GM23338 (cell line): ENCODE measurements at regions not wholly inside any gene's neighbourhood (a gene's known extent, or its start where the extent isn't known, plus 50 kb on each side); places are given as distances from the start of the nearest gene placed in this dataset.

ENCODE experiments used
- ATAC-seq: fragments of 200-7000 bp; cut with Tn5 transposase; 3 replicates; pipeline ENCODE4 v1.9.1; 2020
- DNase-seq: peaks from one replicate; pipeline ENCODE4 v3.0.0-alpha.2; 2015; ENCODE audit warnings: low spot score
- H2AFZ ChIP-seq: fragments of 200-600 bp; sonication (generic); 2 replicates; pipeline ENCODE4 v1.8.0; 2016; ENCODE audit warnings: antibody characterized with exemption, mild to moderate bottlenecking, moderate library complexity
- H3F3A ChIP-seq: fragments of 200-600 bp; sonication (generic); replicated peaks from 2 replicates; pipeline ENCODE4 v1.8.0; 2017; ENCODE audit warnings: antibody characterized with exemption, mixed run types, low read depth
- H3K27ac ChIP-seq: fragments of 200-600 bp; sonication (generic); 2 replicates; pipeline ENCODE4 v1.6.1; 2016; ENCODE audit warnings: low read depth
- H3K27me3 ChIP-seq: fragments of 200-600 bp; sonication (generic); 2 replicates; pipeline ENCODE4 v1.8.0; 2016; ENCODE audit warnings: mild to moderate bottlenecking, mixed run types, moderate library complexity; ENCODE audit not compliant: insufficient read depth
- H3K36me3 ChIP-seq: fragments of 200-600 bp; sonication (generic); 2 replicates; pipeline ENCODE4 v1.8.0; 2016; ENCODE audit warnings: mild to moderate bottlenecking; ENCODE audit not compliant: insufficient read depth
- H3K4me1 ChIP-seq: fragments of 200-600 bp; sonication (generic); 2 replicates; pipeline ENCODE4 v1.8.0; 2016; ENCODE audit warnings: mild to moderate bottlenecking, moderate library complexity; ENCODE audit not compliant: insufficient read depth
- H3K4me2 ChIP-seq: fragments of 200-600 bp; sonication (generic); 2 replicates; pipeline ENCODE4 v1.7.1; 2017; ENCODE audit warnings: mixed run types
- H3K4me3 ChIP-seq: fragments of 200-600 bp; sonication (generic); 2 replicates; pipeline ENCODE4 v1.6.1; 2016; ENCODE audit warnings: mixed run types
- H3K79me2 ChIP-seq: fragments of 200-600 bp; sonication (generic); replicated peaks from 2 replicates; pipeline ENCODE4 v1.8.0; 2017; ENCODE audit warnings: mild to moderate bottlenecking; ENCODE audit not compliant: insufficient read depth
- H3K9me2 ChIP-seq: fragments of 200-600 bp; sonication (generic); 2 replicates; pipeline ENCODE4 v1.8.0; 2017; ENCODE audit not compliant: insufficient read depth
- H4K20me1 ChIP-seq: fragments of 200-600 bp; sonication (generic); replicated peaks from 2 replicates; pipeline ENCODE4 v1.8.0; 2017; ENCODE audit warnings: mild to moderate bottlenecking; ENCODE audit not compliant: insufficient read depth
- H3K27ac Mint-ChIP-seq: 2 replicates; pipeline ENCODE4 v1.8.0; 2020; ENCODE audit warnings: inconsistent platforms, mild to moderate bottlenecking, moderate library complexity, mixed read lengths
- H3K27me3 Mint-ChIP-seq: 3 replicates; pipeline ENCODE4 v1.8.0; 2022; ENCODE audit warnings: low read depth, mild to moderate bottlenecking, moderate library complexity, mixed read lengths, inconsistent platforms; ENCODE audit not compliant: insufficient read depth, poor library complexity
- H3K36me3 Mint-ChIP-seq: 3 replicates; pipeline ENCODE4 v1.8.0; 2021; ENCODE audit warnings: low read depth, mild to moderate bottlenecking, inconsistent platforms, moderate library complexity, mixed read lengths
- H3K4me1 Mint-ChIP-seq: 3 replicates; pipeline ENCODE4 v1.8.0; 2020; ENCODE audit warnings: mild to moderate bottlenecking, inconsistent platforms, mixed read lengths
- H3K4me3 Mint-ChIP-seq: 3 replicates; pipeline ENCODE4 v1.8.0; 2021; ENCODE audit warnings: moderate library complexity, mild to moderate bottlenecking, inconsistent platforms, mixed read lengths
- H3K9me3 Mint-ChIP-seq: 3 replicates; pipeline ENCODE4 v1.8.0; 2020; ENCODE audit warnings: moderate library complexity, mild to moderate bottlenecking, inconsistent platforms, mixed read lengths
- EZH2phosphoT487 ChIP-seq: fragments of 200-600 bp; sonication (generic); IDR thresholded peaks from one replicate; pipeline ENCODE4 v1.8.1; 2018; ENCODE audit warnings: antibody characterized with exemption; ENCODE audit not compliant: unreplicated experiment
- POLR2AphosphoS5 ChIP-seq: IDR thresholded peaks from 2 replicates; pipeline ENCODE4 v1.6.1; 2016; ENCODE audit warnings: antibody characterized with exemption, low read depth
- STAT1 ChIP-seq: IDR thresholded peaks from one replicate; pipeline ENCODE4 v1.6.1; 2016; ENCODE audit warnings: antibody characterized with exemption; ENCODE audit not compliant: unreplicated experiment
- ZNF114 ChIP-seq: fragments of 250-450 bp; sonication (Bioruptor Pico); IDR thresholded peaks from 2 replicates; pipeline ENCODE4 v1.5.0; 2020; ENCODE audit warnings: mild to moderate bottlenecking, moderate library complexity
- TF ChIP-seq, protein P1 (sequence below), 2 experiments: fragments of 200-600 bp in 1 of 2; sonication (generic) in 1 of 2; conservative IDR thresholded peaks; 2 replicates each; pipeline versions ENCODE4 v1.5.1 to v1.6.1; 2016 to 2017; ENCODE audit warnings: antibody characterized with exemption in 2 of 2, low read depth in 2 of 2, mild to moderate bottlenecking in 2 of 2, moderate library complexity in 1 of 2
- TF ChIP-seq, protein P2 (sequence below): IDR thresholded peaks from one replicate; pipeline ENCODE4 v1.6.1; 2018; ENCODE audit warnings: antibody characterized with exemption; ENCODE audit not compliant: unreplicated experiment

GRCh38 chr20:52780462-52780861 lies 191.7 kb upstream of the TSHZ2 start (continued):
- no peak for TF ChIP-seq STAT1
- TF ChIP-seq POLR2AphosphoS5, result no peak
- TF ChIP-seq, protein P1, sequence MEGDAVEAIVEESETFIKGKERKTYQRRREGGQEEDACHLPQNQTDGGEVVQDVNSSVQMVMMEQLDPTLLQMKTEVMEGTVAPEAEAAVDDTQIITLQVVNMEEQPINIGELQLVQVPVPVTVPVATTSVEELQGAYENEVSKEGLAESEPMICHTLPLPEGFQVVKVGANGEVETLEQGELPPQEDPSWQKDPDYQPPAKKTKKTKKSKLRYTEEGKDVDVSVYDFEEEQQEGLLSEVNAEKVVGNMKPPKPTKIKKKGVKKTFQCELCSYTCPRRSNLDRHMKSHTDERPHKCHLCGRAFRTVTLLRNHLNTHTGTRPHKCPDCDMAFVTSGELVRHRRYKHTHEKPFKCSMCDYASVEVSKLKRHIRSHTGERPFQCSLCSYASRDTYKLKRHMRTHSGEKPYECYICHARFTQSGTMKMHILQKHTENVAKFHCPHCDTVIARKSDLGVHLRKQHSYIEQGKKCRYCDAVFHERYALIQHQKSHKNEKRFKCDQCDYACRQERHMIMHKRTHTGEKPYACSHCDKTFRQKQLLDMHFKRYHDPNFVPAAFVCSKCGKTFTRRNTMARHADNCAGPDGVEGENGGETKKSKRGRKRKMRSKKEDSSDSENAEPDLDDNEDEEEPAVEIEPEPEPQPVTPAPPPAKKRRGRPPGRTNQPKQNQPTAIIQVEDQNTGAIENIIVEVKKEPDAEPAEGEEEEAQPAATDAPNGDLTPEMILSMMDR (conservative IDR thresholded peaks at IDR 0.05; ENCODE audit: low read depth in 2 of 2), result no peak
- TF ChIP-seq ZNF114 (CRISPR knock-in tag), result no peak

GRCh38 chr20:52779125-52779524 lies 193.0 kb upstream of the TSHZ2 start:
- Histone ChIP-seq H3K27me3 (no peaks in the 10 kb centered on the region), H3K4me2 (no peak overlapping the region), H3K4me1 (peaks cover 6% of the 10 kb centered on the region; the same call in 1 of the 2 replicates), H3K79me2 (no peaks in the 10 kb centered on the region), H4K20me1 (no peaks in the 10 kb centered on the region), H3K27ac (no peak overlapping the region), H3K36me3 (no peaks in the 10 kb centered on the region), H2AFZ (no peak overlapping the region), H3K4me3 (no peak overlapping the region), H3K9me2 (peaks cover 10% of the 10 kb centered on the region; the same call in 1 of the 2 replicates), H3F3A (no peaks in the 10 kb centered on the region)
- Mint-ChIP-seq H3K4me3 (no peak overlapping the region), H3K9me3 (no peaks in the 10 kb centered on the region), H3K4me1 (peaks cover 6% of the 10 kb centered on the region; the same call in 2 of the 3 replicates), H3K27ac (no peak overlapping the region), H3K36me3 (no peaks in the 10 kb centered on the region), H3K27me3 (no peaks in the 10 kb centered on the region)
- TF ChIP-seq ZNF114 (CRISPR knock-in tag), result no peak
- TF ChIP-seq, protein P2, sequence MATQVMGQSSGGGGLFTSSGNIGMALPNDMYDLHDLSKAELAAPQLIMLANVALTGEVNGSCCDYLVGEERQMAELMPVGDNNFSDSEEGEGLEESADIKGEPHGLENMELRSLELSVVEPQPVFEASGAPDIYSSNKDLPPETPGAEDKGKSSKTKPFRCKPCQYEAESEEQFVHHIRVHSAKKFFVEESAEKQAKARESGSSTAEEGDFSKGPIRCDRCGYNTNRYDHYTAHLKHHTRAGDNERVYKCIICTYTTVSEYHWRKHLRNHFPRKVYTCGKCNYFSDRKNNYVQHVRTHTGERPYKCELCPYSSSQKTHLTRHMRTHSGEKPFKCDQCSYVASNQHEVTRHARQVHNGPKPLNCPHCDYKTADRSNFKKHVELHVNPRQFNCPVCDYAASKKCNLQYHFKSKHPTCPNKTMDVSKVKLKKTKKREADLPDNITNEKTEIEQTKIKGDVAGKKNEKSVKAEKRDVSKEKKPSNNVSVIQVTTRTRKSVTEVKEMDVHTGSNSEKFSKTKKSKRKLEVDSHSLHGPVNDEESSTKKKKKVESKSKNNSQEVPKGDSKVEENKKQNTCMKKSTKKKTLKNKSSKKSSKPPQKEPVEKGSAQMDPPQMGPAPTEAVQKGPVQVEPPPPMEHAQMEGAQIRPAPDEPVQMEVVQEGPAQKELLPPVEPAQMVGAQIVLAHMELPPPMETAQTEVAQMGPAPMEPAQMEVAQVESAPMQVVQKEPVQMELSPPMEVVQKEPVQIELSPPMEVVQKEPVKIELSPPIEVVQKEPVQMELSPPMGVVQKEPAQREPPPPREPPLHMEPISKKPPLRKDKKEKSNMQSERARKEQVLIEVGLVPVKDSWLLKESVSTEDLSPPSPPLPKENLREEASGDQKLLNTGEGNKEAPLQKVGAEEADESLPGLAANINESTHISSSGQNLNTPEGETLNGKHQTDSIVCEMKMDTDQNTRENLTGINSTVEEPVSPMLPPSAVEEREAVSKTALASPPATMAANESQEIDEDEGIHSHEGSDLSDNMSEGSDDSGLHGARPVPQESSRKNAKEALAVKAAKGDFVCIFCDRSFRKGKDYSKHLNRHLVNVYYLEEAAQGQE, result no peak
- no peak for ATAC-seq
- DNase-seq, result no peak

DNA sequence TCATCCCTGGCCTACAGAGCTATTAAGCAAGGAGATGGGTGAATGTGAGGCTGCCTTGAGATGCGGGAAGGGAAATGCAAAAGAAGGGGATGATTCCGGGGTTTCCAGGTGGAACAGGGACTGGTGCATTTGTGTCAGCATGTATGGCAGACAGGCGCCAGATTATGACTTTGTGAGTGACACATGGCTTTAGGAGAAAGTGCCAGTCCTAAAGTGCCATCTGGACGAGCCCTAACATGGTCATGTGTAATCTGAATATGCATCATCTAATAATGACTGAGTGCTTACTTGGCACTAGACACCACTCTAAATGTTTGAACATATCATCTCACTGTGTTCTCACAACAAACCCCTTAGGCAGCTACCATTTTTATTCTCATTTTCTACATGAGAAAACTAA lies 195.0 kb upstream of the TSHZ2 start:
- Mint-ChIP-seq H3K36me3 (no peaks in the 10 kb centered on the region), H3K9me3 (no peaks in the 10 kb centered on the region), H3K27me3 (no peaks in the 10 kb centered on the region), H3K27ac (no peak overlapping the region), H3K4me3 (no peak overlapping the region), H3K4me1 (no peaks in the 10 kb centered on the region)
- Histone ChIP-seq H4K20me1 (no peaks in the 10 kb centered on the region), H3K79me2 (no peaks in the 10 kb centered on the region), H3K27ac (no peak overlapping the region), H3K4me3 (no peak overlapping the region), H3K4me1 (no peaks in the 10 kb centered on the region), H3K4me2 (no peak overlapping the region), H2AFZ (no peak overlapping the region), H3K27me3 (no peaks in the 10 kb centered on the region), H3F3A (no peaks in the 10 kb centered on the region), H3K9me2 (0 out of 2 replicates have a peak, but pooled peaks cover 6% of the 10 kb centered on the region), H3K36me3 (no peaks in the 10 kb centered on the region)
- DNase-seq, result no peak
- no peak for ATAC-seq
- TF ChIP-seq, protein P2, result no peak
- TF ChIP-seq STAT1 (no peak), EZH2phosphoT487 (no peak)
- TF ChIP-seq, protein P1 (conservative IDR thresholded peaks at IDR 0.05; ENCODE audit: low read depth in 2 of 2), result no peak
